ENCODE measurements at regions not wholly inside any gene's neighbourhood (a gene's known extent, or its start where the extent isn't known, plus 50 kb on each side); places are given as distances from the start of the nearest gene placed in this dataset.

- no peak for ATAC-seq (replicated peaks)
- H3K9me3 Mint-ChIP-seq, result peaks cover 0 to 3% of the 10 kb centered on the region in 2 donors
- H3K27ac Mint-ChIP-seq, result no peak overlapping the region
- no peaks in the 10 kb centered on the region for H3K27me3 Mint-ChIP-seq
- DNase-seq, result no peak
- H3K36me3 Mint-ChIP-seq, result no peaks in the 10 kb centered on the region
- H3K4me3 Mint-ChIP-seq, result no peak overlapping the region
- peaks cover 3 to 4% of the 10 kb centered on the region in 2 donors for H3K4me1 Mint-ChIP-seq
Measured at GRCh38 chr12:40505327-40505726, 186.9 kb upstream of the CNTN1 start.

- no peaks in the 10 kb centered on the region for H3K36me3 Mint-ChIP-seq
- H3K27me3 Mint-ChIP-seq, result no peaks in the 10 kb centered on the region
- H3K9me3 Mint-ChIP-seq, result no peaks in the 10 kb centered on the region
- H3K4me3 Mint-ChIP-seq, result no peak overlapping the region
- no peak for DNase-seq
- H3K27ac Mint-ChIP-seq, result no peak overlapping the region
- H3K4me1 Mint-ChIP-seq, result peaks cover 0 to 4% of the 10 kb centered on the region in 2 donors
- no peak for ATAC-seq (replicated peaks)
Measured at GRCh38 chr12:40508421-40508820, 183.8 kb upstream of the CNTN1 start.

- DNase-seq (no peak), ATAC-seq (replicated peaks) (no peak)
- no peaks in the 10 kb centered on the region for H3K4me1 Mint-ChIP-seq
- H3K4me3 Mint-ChIP-seq, result no peak overlapping the region
- H3K9me3 Mint-ChIP-seq, result no peaks in the 10 kb centered on the region
- H3K27ac Mint-ChIP-seq, result no peak overlapping the region
- no peaks in the 10 kb centered on the region for H3K36me3 Mint-ChIP-seq
- H3K27me3 Mint-ChIP-seq, result no peaks in the 10 kb centered on the region
Measured at GRCh38 chr12:40511341-40511740, 180.9 kb upstream of the CNTN1 start.

GRCh38 chr12:40515041-40515816 is 177.0 kb upstream of the CNTN1 start:
- Mint-ChIP-seq H3K27me3 (no peaks in the 10 kb centered on the region), H3K4me3 (no peak overlapping the region), H3K36me3 (no peaks in the 10 kb centered on the region), H3K27ac (no peak overlapping the region), H3K4me1 (no peaks in the 10 kb centered on the region), H3K9me3 (no peaks in the 10 kb centered on the region)
- DNase-seq (no peak), ATAC-seq (replicated peaks) (peak; percentile 33 to 41)

- no peaks in the 10 kb centered on the region for H3K9me3 Mint-ChIP-seq
- DNase-seq (no peak), ATAC-seq (replicated peaks) (no peak)
- H3K4me3 Mint-ChIP-seq, result no peak overlapping the region
- peaks cover 0 to 3% of the 10 kb centered on the region in 2 donors for H3K27me3 Mint-ChIP-seq
- no peaks in the 10 kb centered on the region for H3K36me3 Mint-ChIP-seq
- peaks cover 2 to 9% of the 10 kb centered on the region in 2 donors for H3K4me1 Mint-ChIP-seq
- H3K27ac Mint-ChIP-seq, result no peak overlapping the region
Measured at GRCh38 chr12:40522837-40523236, 169.4 kb upstream of the CNTN1 start.

GRCh38 chr12:40525054-40525453 is 167.2 kb upstream of the CNTN1 start:
- Mint-ChIP-seq H3K9me3 (no peaks in the 10 kb centered on the region), H3K36me3 (no peaks in the 10 kb centered on the region), H3K4me1 (peaks cover 2 to 9% of the 10 kb centered on the region in 2 donors), H3K4me3 (no peak overlapping the region), H3K27me3 (peaks cover 0 to 3% of the 10 kb centered on the region in 2 donors), H3K27ac (no peak overlapping the region)
- ATAC-seq (replicated peaks), result no peak
- no peak for DNase-seq

GRCh38 chr12:40534828-40535227 is 157.4 kb upstream of the CNTN1 start:
- no peaks in the 10 kb centered on the region for H3K36me3 Mint-ChIP-seq
- no peaks in the 10 kb centered on the region for H3K27me3 Mint-ChIP-seq
- H3K27ac Mint-ChIP-seq, result no peak overlapping the region
- H3K9me3 Mint-ChIP-seq, result no peaks in the 10 kb centered on the region
- ATAC-seq (replicated peaks) (no peak), DNase-seq (no peak)
- H3K4me1 Mint-ChIP-seq, result no peaks in the 10 kb centered on the region
- H3K4me3 Mint-ChIP-seq, result no peak overlapping the region

GRCh38 chr12:40551466-40551865 is 140.8 kb upstream of the CNTN1 start:
- H3K27ac Mint-ChIP-seq, result no peak overlapping the region

GRCh38 chr12:40552868-40553267 is 139.4 kb upstream of the CNTN1 start:
- Mint-ChIP-seq H3K9me3 (peaks cover 7 to 8% of the 10 kb centered on the region in 2 donors), H3K27me3 (no peaks in the 10 kb centered on the region), H3K4me3 (no peak overlapping the region), H3K27ac (no peak overlapping the region), H3K36me3 (no peaks in the 10 kb centered on the region), H3K4me1 (no peaks in the 10 kb centered on the region)
- no peak for ATAC-seq (replicated peaks)
- no peak for DNase-seq

More at GRCh38 chr12:40551466-40551865, 140.8 kb upstream of the CNTN1 start:
- H3K9me3 Mint-ChIP-seq, result peaks cover 7 to 8% of the 10 kb centered on the region in 2 donors
- no peak for DNase-seq
- ATAC-seq (replicated peaks), result no peak
- no peak overlapping the region for H3K4me3 Mint-ChIP-seq
- no peaks in the 10 kb centered on the region for H3K4me1 Mint-ChIP-seq
- H3K27me3 Mint-ChIP-seq, result no peaks in the 10 kb centered on the region
- no peaks in the 10 kb centered on the region for H3K36me3 Mint-ChIP-seq

- Mint-ChIP-seq H3K27ac (no peak overlapping the region), H3K36me3 (no peaks in the 10 kb centered on the region), H3K27me3 (no peaks in the 10 kb centered on the region), H3K4me3 (no peak overlapping the region), H3K9me3 (peaks cover 3 to 6% of the 10 kb centered on the region in 2 donors), H3K4me1 (no peaks in the 10 kb centered on the region)
- no peak for ATAC-seq (replicated peaks)
- DNase-seq, result no peak
Measured at GRCh38 chr12:40557980-40558379, 134.3 kb upstream of the CNTN1 start.

GRCh38 chr12:40559865-40560264 is 132.4 kb upstream of the CNTN1 start:
- Mint-ChIP-seq H3K4me3 (no peak overlapping the region), H3K9me3 (no peaks in the 10 kb centered on the region), H3K36me3 (no peaks in the 10 kb centered on the region), H3K4me1 (no peaks in the 10 kb centered on the region), H3K27me3 (no peaks in the 10 kb centered on the region), H3K27ac (no peak overlapping the region)
- DNase-seq, result no peak
- no peak for ATAC-seq (replicated peaks)

- H3K27me3 Mint-ChIP-seq, result no peaks in the 10 kb centered on the region
- H3K4me1 Mint-ChIP-seq, result no peaks in the 10 kb centered on the region
- ATAC-seq (replicated peaks), result no peak
- DNase-seq, result no peak
- no peaks in the 10 kb centered on the region for H3K9me3 Mint-ChIP-seq
- no peak overlapping the region for H3K4me3 Mint-ChIP-seq
- H3K27ac Mint-ChIP-seq, result no peak overlapping the region
- no peaks in the 10 kb centered on the region for H3K36me3 Mint-ChIP-seq
Measured at GRCh38 chr12:40560848-40561247, 131.4 kb upstream of the CNTN1 start.

- Mint-ChIP-seq H3K27me3 (no peaks in the 10 kb centered on the region), H3K36me3 (no peaks in the 10 kb centered on the region), H3K27ac (no peak overlapping the region), H3K4me1 (no peaks in the 10 kb centered on the region), H3K4me3 (no peak overlapping the region), H3K9me3 (no peaks in the 10 kb centered on the region)
- no peak for DNase-seq
- no peak for ATAC-seq (replicated peaks)
Measured at GRCh38 chr12:40561395-40561966, 130.8 kb upstream of the CNTN1 start.

GRCh38 chr12:40565029-40565633 is 127.1 kb upstream of the CNTN1 start:
- Mint-ChIP-seq H3K27me3 (no peaks in the 10 kb centered on the region), H3K9me3 (no peaks in the 10 kb centered on the region), H3K36me3 (no peaks in the 10 kb centered on the region), H3K27ac (no peak overlapping the region), H3K4me3 (no peak overlapping the region), H3K4me1 (no peaks in the 10 kb centered on the region)
- ATAC-seq (replicated peaks), result no peak
- DNase-seq, result no peak

GRCh38 chr12:40566271-40566670 is 126.0 kb upstream of the CNTN1 start:
- H3K9me3 Mint-ChIP-seq, result peaks cover 0 to 3% of the 10 kb centered on the region in 2 donors
- H3K27ac Mint-ChIP-seq, result no peak overlapping the region
- no peaks in the 10 kb centered on the region for H3K36me3 Mint-ChIP-seq
- ATAC-seq (replicated peaks), result no peak
- no peaks in the 10 kb centered on the region for H3K4me1 Mint-ChIP-seq
- no peaks in the 10 kb centered on the region for H3K27me3 Mint-ChIP-seq
- DNase-seq, result no peak
- H3K4me3 Mint-ChIP-seq, result no peak overlapping the region

Measured in stimulated activated naive B cell treated with anti-CD40 and anti-IgM and Interleukin-4, amounts not matched to agents 10 μg/mL and 1 μg/mL and 100 μg/mL, for 72 hours (primary cell).